ENCODE measurements at regions not wholly inside any gene's neighbourhood (a gene's known extent, or its start where the extent isn't known, plus 50 kb on each side); places are given as distances from the start of the nearest gene placed in this dataset.

GRCh38 chr5:6222121-6222520, 156.2 kb downstream of the MED10 start:
- no TSS peak for BruUV-seq (replicated peaks)
- Histone ChIP-seq H3K27ac (ENCODE audit: low read depth, low read length, poor library complexity, severe bottlenecking) (no peak overlapping the region), H3K9me3 (ENCODE audit: low read depth, low read length, poor library complexity, severe bottlenecking) (no peaks in the 10 kb centered on the region), H3K4me1 (ENCODE audit: insufficient read depth, low read length, poor library complexity, severe bottlenecking) (no peaks in the 10 kb centered on the region), H3K27me3 (replicated peaks; ENCODE audit: insufficient read depth, low read depth, low read length, poor library complexity) (no peaks in the 10 kb centered on the region), H3K4me3 (ENCODE audit: low read depth, low read length, poor library complexity, severe bottlenecking) (no peak overlapping the region), H3K36me3 (ENCODE audit: insufficient read depth, low read length, poor library complexity, severe bottlenecking) (no peaks in the 10 kb centered on the region)
- no peak for DNase-seq (ENCODE audit: low spot score)
- ChIA-PET POLR2A (ENCODE audit: low non-redundant PET) (no interaction called here), CTCF (no interaction called here)
- TF ChIP-seq, protein P1, sequence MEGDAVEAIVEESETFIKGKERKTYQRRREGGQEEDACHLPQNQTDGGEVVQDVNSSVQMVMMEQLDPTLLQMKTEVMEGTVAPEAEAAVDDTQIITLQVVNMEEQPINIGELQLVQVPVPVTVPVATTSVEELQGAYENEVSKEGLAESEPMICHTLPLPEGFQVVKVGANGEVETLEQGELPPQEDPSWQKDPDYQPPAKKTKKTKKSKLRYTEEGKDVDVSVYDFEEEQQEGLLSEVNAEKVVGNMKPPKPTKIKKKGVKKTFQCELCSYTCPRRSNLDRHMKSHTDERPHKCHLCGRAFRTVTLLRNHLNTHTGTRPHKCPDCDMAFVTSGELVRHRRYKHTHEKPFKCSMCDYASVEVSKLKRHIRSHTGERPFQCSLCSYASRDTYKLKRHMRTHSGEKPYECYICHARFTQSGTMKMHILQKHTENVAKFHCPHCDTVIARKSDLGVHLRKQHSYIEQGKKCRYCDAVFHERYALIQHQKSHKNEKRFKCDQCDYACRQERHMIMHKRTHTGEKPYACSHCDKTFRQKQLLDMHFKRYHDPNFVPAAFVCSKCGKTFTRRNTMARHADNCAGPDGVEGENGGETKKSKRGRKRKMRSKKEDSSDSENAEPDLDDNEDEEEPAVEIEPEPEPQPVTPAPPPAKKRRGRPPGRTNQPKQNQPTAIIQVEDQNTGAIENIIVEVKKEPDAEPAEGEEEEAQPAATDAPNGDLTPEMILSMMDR (conservative IDR thresholded peaks at IDR 0.05; ENCODE audit: low read depth, low read length), result no peak
- TF ChIP-seq EZH2 (IDR thresholded peaks at IDR 0.05; ENCODE audit: borderline replicate concordance, low read depth, low read length, poor library complexity, severe bottlenecking), result no peak
- intact Hi-C loops (cut with micrococcal nuclease; ENCODE audit: unreplicated experiment), result no loop called here

DNA sequence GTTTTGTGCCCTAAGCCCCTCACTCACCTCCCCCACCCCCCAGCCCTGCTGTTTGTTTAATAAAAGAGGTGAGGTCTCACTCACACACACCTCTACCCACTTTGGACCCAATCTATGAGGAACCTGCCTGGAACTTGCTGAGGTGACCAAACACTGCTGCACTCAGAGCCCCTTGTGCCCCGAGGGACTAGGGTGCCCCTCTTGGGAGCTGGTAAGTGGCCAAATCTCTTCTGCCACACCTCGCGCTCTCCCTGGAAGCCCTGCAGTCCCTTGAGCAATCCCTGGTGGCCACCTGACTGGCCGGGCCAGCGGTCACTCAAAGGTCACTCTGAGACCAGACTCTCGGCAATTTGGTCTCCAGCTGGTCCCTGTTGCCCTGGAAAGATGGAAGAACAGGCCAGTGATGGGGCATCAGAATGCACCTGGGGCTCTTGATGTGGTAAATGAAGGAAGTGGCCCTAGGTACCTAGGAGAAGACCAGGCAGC, 157.2 kb downstream of the MED10 start:
- DNase-seq (ENCODE audit: low spot score), result no peak
- Histone ChIP-seq H3K27ac (ENCODE audit: low read depth, low read length, poor library complexity, severe bottlenecking) (no peak overlapping the region), H3K4me3 (ENCODE audit: low read depth, low read length, poor library complexity, severe bottlenecking) (no peak overlapping the region), H3K27me3 (replicated peaks; ENCODE audit: insufficient read depth, low read depth, low read length, poor library complexity) (no peaks in the 10 kb centered on the region), H3K4me1 (ENCODE audit: insufficient read depth, low read length, poor library complexity, severe bottlenecking) (no peaks in the 10 kb centered on the region), H3K9me3 (ENCODE audit: low read depth, low read length, poor library complexity, severe bottlenecking) (no peaks in the 10 kb centered on the region), H3K36me3 (ENCODE audit: insufficient read depth, low read length, poor library complexity, severe bottlenecking) (no peaks in the 10 kb centered on the region)
- intact Hi-C loops (cut with micrococcal nuclease; ENCODE audit: unreplicated experiment), result no loop called here
- POLR2A ChIA-PET (ENCODE audit: low non-redundant PET), result no interaction called here
- CTCF ChIA-PET, result no interaction called here
- BruUV-seq (replicated peaks), result no TSS peak
- TF ChIP-seq, protein P1 (conservative IDR thresholded peaks at IDR 0.05; ENCODE audit: low read depth, low read length), result no peak
- TF ChIP-seq EZH2 (IDR thresholded peaks at IDR 0.05; ENCODE audit: borderline replicate concordance, low read depth, low read length, poor library complexity, severe bottlenecking), result no peak

GRCh38 chr5:6220346-6221088, 157.8 kb downstream of the MED10 start:
- no TSS peak for BruUV-seq (replicated peaks)
- TF ChIP-seq, protein P1 (conservative IDR thresholded peaks at IDR 0.05; ENCODE audit: low read depth, low read length), result no peak
- TF ChIP-seq EZH2 (IDR thresholded peaks at IDR 0.05; ENCODE audit: borderline replicate concordance, low read depth, low read length, poor library complexity, severe bottlenecking), result no peak
- Histone ChIP-seq H3K9me3 (ENCODE audit: low read depth, low read length, poor library complexity, severe bottlenecking) (no peaks in the 10 kb centered on the region), H3K27me3 (replicated peaks; ENCODE audit: insufficient read depth, low read depth, low read length, poor library complexity) (no peaks in the 10 kb centered on the region), H3K4me3 (ENCODE audit: low read depth, low read length, poor library complexity, severe bottlenecking) (no peak overlapping the region), H3K27ac (ENCODE audit: low read depth, low read length, poor library complexity, severe bottlenecking) (no peak overlapping the region), H3K36me3 (ENCODE audit: insufficient read depth, low read length, poor library complexity, severe bottlenecking) (no peaks in the 10 kb centered on the region), H3K4me1 (ENCODE audit: insufficient read depth, low read length, poor library complexity, severe bottlenecking) (no peaks in the 10 kb centered on the region)
- no peak for DNase-seq (ENCODE audit: low spot score)
- POLR2A ChIA-PET (ENCODE audit: low non-redundant PET), result no interaction called here
- intact Hi-C loops (cut with micrococcal nuclease; ENCODE audit: unreplicated experiment), result no loop called here
- CTCF ChIA-PET, result no interaction called here
